HepG2 (cell line): ENCODE measurements at regions not wholly inside any gene's neighbourhood (a gene's known extent, or its start where the extent isn't known, plus 50 kb on each side); places are given as distances from the start of the nearest gene placed in this dataset.

ENCODE experiments used
- ATAC-seq: fragments of 200-7000 bp; cut with Tn5 transposase; 3 replicates; pipeline ENCODE4 v1.9.1; 2020; ENCODE audit warnings: mild to moderate bottlenecking, moderate library complexity
- BruUV-seq: library from RNA; stranded (reverse); fragments of 400-500 nt; replicated peaks from 2 replicates; lab custom pipeline; 2021; lab: Mats Ljungman, UMichigan
- CTCF ChIA-PET: fragments of 300-600 bp; formaldehyde crosslinking; extraction: SDS; loops from one replicate; lab custom pipeline; 2021; ENCODE audit warnings: low total read pairs, inconsistent platforms, low intra/inter-chr PET ratio; lab: Yijun Ruan, JAX
- POLR2A ChIA-PET: fragments of 350-600 bp; sonication (Branson Sonifier 250); formaldehyde crosslinking; loops from one replicate; lab custom pipeline; 2020; ENCODE audit warnings: antibody characterized with exemption, inconsistent platforms; lab: Yijun Ruan, JAX
- DNase-seq: peaks from one replicate; pipeline ENCODE4 v3.0.0-alpha.2; 2015; ENCODE audit warnings: low spot score
- FAIRE-seq: peaks from 3 replicates; lab custom pipeline; 2011; peaks lifted over from hg19 to GRCh38; lab: Jason Lieb, UNC
- H2AFZ ChIP-seq: one replicate; pipeline ENCODE4 v1.6.1; 2011; ENCODE audit warnings: low read length, inconsistent platforms
- H3K27ac ChIP-seq: fragments of 300-600 bp; 3 replicates; pipeline ENCODE4 v1.8.0; 2011; ENCODE audit warnings: mixed run types, mild to moderate bottlenecking, mixed read lengths, low read length, inconsistent platforms; ENCODE audit not compliant: insufficient read depth; ENCODE audit errors: extremely low read length
- H3K27me3 ChIP-seq, 2 experiments: fragments of 200-600 bp in 1 of 2; 2 replicates in 1 of 2; 3 replicates in 1 of 2; pipeline versions ENCODE4 v1.6.0 to v1.8.0; 2011; ENCODE audit warnings: low read length in 2 of 2, mild to moderate bottlenecking in 2 of 2, moderate library complexity in 2 of 2, inconsistent platforms in 1 of 2; ENCODE audit not compliant: insufficient read depth in 2 of 2, control insufficient read depth in 1 of 2
- H3K36me3 ChIP-seq, 2 experiments: fragments of 200-600 bp in 1 of 2; replicated peaks in 1 of 2; 2 replicates in 1 of 2; 3 replicates in 1 of 2; pipeline versions ENCODE4 v1.5.1 to v1.8.0; 2011; ENCODE audit warnings: low read length in 2 of 2, inconsistent platforms in 1 of 2; ENCODE audit not compliant: insufficient read depth in 2 of 2, control insufficient read depth in 1 of 2
- H3K4me1 ChIP-seq: 2 replicates; pipeline ENCODE4 v1.5.1; 2012; ENCODE audit warnings: low read length, inconsistent platforms; ENCODE audit not compliant: insufficient read depth
- H3K4me2 ChIP-seq: 2 replicates; pipeline ENCODE4 v1.6.0; 2011; ENCODE audit warnings: low read depth, low read length, inconsistent platforms
- H3K4me3 ChIP-seq, 3 experiments: fragments of 200-600 bp in 1 of 3; sonication (generic), shearing (Covaris generic) in 1 of 3; replicated peaks in 1 of 3; 2 replicates each; pipeline ENCODE4 v1.5.1; 2011 to 2016; ENCODE audit warnings: low read length in 3 of 3, inconsistent platforms in 2 of 3, low read depth in 2 of 3, mild to moderate bottlenecking in 2 of 3, control low read depth in 1 of 3, mixed read lengths in 1 of 3; ENCODE audit not compliant: insufficient read depth in 1 of 3
- H3K79me2 ChIP-seq: one replicate; pipeline ENCODE4 v1.6.1; 2011; ENCODE audit warnings: low read length, inconsistent platforms; ENCODE audit not compliant: insufficient read depth
- H3K9ac ChIP-seq: 2 replicates; pipeline ENCODE4 v1.6.0; 2011; ENCODE audit warnings: mild to moderate bottlenecking, low read depth, low read length, inconsistent platforms; ENCODE audit not compliant: insufficient read depth
- H3K9me3 ChIP-seq: 2 replicates; pipeline ENCODE4 v1.5.1; 2012; ENCODE audit warnings: mild to moderate bottlenecking, low read length
- H4K20me1 ChIP-seq: 2 replicates; pipeline ENCODE4 v1.6.0; 2011; ENCODE audit warnings: inconsistent platforms, mild to moderate bottlenecking, low read length, moderate library complexity; ENCODE audit not compliant: insufficient read depth
- ARHGAP35 ChIP-seq: sonication (generic); formaldehyde crosslinking; IDR thresholded peaks from 2 replicates; pipeline ENCODE4 v1.9.0; 2022; ENCODE audit warnings: mild to moderate bottlenecking, inconsistent platforms, moderate library complexity, missing genetic modification reagents, borderline replicate concordance
- CBX5 ChIP-seq: sonication (generic); formaldehyde crosslinking; IDR thresholded peaks from 2 replicates; pipeline ENCODE4 v1.4.0; 2020; ENCODE audit warnings: missing genetic modification reagents, borderline replicate concordance
- CHCHD3 ChIP-seq: sonication (generic); formaldehyde crosslinking; IDR thresholded peaks from 2 replicates; pipeline ENCODE4 v1.8.0; 2022; ENCODE audit warnings: mild to moderate bottlenecking, missing genetic modification reagents, moderate library complexity
- FOSL1 ChIP-seq: sonication (generic); formaldehyde crosslinking; IDR thresholded peaks from 2 replicates; pipeline ENCODE4 v1.9.0; 2021; ENCODE audit warnings: missing genetic modification reagents, borderline replicate concordance
- FOXM1 ChIP-seq: sonication (generic); formaldehyde crosslinking; IDR thresholded peaks from 2 replicates; pipeline ENCODE4 v1.5.0; 2020; ENCODE audit warnings: missing genetic modification reagents
- HCFC1 ChIP-seq: fragments of 150-350 bp; IDR thresholded peaks from 2 replicates; pipeline ENCODE4 v1.6.1; 2014; ENCODE audit warnings: low read depth, low read length
- KLF12 ChIP-seq: sonication (generic); formaldehyde crosslinking; IDR thresholded peaks from 2 replicates; pipeline ENCODE4 v1.4.0; 2020; ENCODE audit warnings: missing genetic modification reagents, borderline replicate concordance
- TFAP4 ChIP-seq: sonication (generic); IDR thresholded peaks from 2 replicates; pipeline ENCODE4 v1.6.1; 2016; ENCODE audit warnings: low read depth, borderline replicate concordance
- ZMAT3 ChIP-seq: sonication (generic); formaldehyde crosslinking; conservative IDR thresholded peaks from 2 replicates; pipeline ENCODE4 v1.7.0; 2021; ENCODE audit warnings: missing genetic modification reagents
- ZNF180 ChIP-seq: sonication (generic); formaldehyde crosslinking; IDR thresholded peaks from 2 replicates; pipeline ENCODE4 v1.4.0; 2020; ENCODE audit warnings: low read depth, missing genetic modification reagents, borderline replicate concordance
- ZNF597 ChIP-seq: sonication (generic); formaldehyde crosslinking; IDR thresholded peaks from 2 replicates; pipeline ENCODE4 v1.5.0; 2020; ENCODE audit warnings: missing genetic modification reagents
- ZNF691 ChIP-seq: sonication (generic); formaldehyde crosslinking; IDR thresholded peaks from 2 replicates; pipeline ENCODE4 v1.4.0; 2020; ENCODE audit warnings: missing genetic modification reagents, low read depth, mild to moderate bottlenecking, borderline replicate concordance
- WGBS: methylation state at CpG from one replicate; pipeline ENCODE4 v1.1.6; 2017; ENCODE audit warnings: low lambda C conversion rate; 5-methylcytosine and 5-hydroxymethylcytosine counted together
- in situ Hi-C: cut with HindIII; loops from 2 replicates; pipeline ENCODE4 v1.10.0; 2017; ENCODE audit warnings: low pct_unique_long_range_greater_than_20kb; ENCODE audit not compliant: extremely low pct_ligation_motif_present
- intact Hi-C: fragments of 100-400 bp; cut with micrococcal nuclease; formaldehyde crosslinking; loops from one replicate; pipeline ENCODE4 v1.10.0; 2022; ENCODE audit not compliant: unreplicated experiment
- TF ChIP-seq, protein P1 (sequence below): sonication (generic); formaldehyde crosslinking; IDR thresholded peaks from 2 replicates; pipeline ENCODE4 v1.8.1; 2022; ENCODE audit warnings: mild to moderate bottlenecking, missing genetic modification reagents
- TF ChIP-seq, protein P2 (sequence below): sonication (generic); formaldehyde crosslinking; conservative IDR thresholded peaks from 2 replicates; pipeline ENCODE4 v1.5.0; 2020; ENCODE audit warnings: missing genetic modification reagents

DNA sequence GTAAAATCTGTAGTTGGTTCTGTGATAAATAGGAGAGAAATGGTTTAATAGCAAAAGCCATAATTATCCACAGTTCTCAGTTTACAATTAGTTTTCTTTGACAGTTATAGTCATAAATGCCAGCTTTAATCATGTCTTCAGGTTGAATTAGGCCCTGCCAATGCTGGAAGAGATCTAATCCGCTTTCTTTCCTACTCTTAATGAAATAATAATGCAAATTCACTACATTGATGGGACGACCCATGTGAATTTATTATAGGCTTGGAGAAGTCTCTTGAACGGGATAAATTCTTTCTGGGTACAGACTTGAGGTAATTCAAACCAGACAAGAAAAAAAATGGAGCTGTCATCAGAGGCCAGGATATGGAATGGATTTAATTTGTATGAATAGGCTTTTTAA is 950.4 kb downstream of the EFNA5 start:
- Histone ChIP-seq H4K20me1 (no peaks in the 10 kb centered on the region), H3K79me2 (no peaks in the 10 kb centered on the region), H3K36me3 (no peaks in the 10 kb centered on the region), H3K4me1 (no peaks in the 10 kb centered on the region), H3K4me3 (no peak overlapping the region), H3K9ac (no peak overlapping the region), H3K4me2 (no peak overlapping the region), H2AFZ (no peak overlapping the region), H3K27ac (no peak overlapping the region), H3K9me3 (no peaks in the 10 kb centered on the region), H3K27me3 (no peaks in the 10 kb centered on the region)
- ATAC-seq, result no peak
- no peak for TF ChIP-seq CBX5 (CRISPR knock-in tag)
- in situ Hi-C loops (no loop called here), intact Hi-C loops (no loop called here)
- WGBS, result 4% methylated on average over 3 of the region's 3 CpGs
- ChIA-PET CTCF (no interaction called here), POLR2A (no interaction called here)
- DNase-seq, result no peak
- no peak for FAIRE-seq
- no TSS peak for BruUV-seq

GRCh38 chr5:106699796-106700195 is 970.9 kb downstream of the EFNA5 start:
- ATAC-seq (no peak), FAIRE-seq (no peak), DNase-seq (no peak)
- Histone ChIP-seq H3K27me3 (no peaks in the 10 kb centered on the region), H3K9me3 (no peaks in the 10 kb centered on the region), H3K4me3 (no peak overlapping the region), H3K4me1 (no peaks in the 10 kb centered on the region), H3K27ac (no peak overlapping the region), H3K9ac (no peak overlapping the region), H3K36me3 (no peaks in the 10 kb centered on the region), H2AFZ (no peak overlapping the region), H3K79me2 (no peaks in the 10 kb centered on the region), H4K20me1 (no peaks in the 10 kb centered on the region), H3K4me2 (no peak overlapping the region)
- ChIA-PET POLR2A (no interaction called here), CTCF (no interaction called here)
- BruUV-seq, result no TSS peak
- 3% methylated on average over 1 of the region's 1 CpG for WGBS
- intact Hi-C loops (no loop called here), in situ Hi-C loops (no loop called here)
- no peak for TF ChIP-seq TFAP4
- TF ChIP-seq ZNF691 (CRISPR knock-in tag), result no peak
- no peak for TF ChIP-seq ZMAT3 (CRISPR knock-in tag)
- TF ChIP-seq CHCHD3, result no peak
- TF ChIP-seq, protein P1, sequence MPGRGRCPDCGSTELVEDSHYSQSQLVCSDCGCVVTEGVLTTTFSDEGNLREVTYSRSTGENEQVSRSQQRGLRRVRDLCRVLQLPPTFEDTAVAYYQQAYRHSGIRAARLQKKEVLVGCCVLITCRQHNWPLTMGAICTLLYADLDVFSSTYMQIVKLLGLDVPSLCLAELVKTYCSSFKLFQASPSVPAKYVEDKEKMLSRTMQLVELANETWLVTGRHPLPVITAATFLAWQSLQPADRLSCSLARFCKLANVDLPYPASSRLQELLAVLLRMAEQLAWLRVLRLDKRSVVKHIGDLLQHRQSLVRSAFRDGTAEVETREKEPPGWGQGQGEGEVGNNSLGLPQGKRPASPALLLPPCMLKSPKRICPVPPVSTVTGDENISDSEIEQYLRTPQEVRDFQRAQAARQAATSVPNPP, result no peak
- no peak for TF ChIP-seq KLF12 (CRISPR knock-in tag)
- no peak for TF ChIP-seq FOSL1
- TF ChIP-seq ZNF597 (CRISPR knock-in tag), result no peak
- no peak for TF ChIP-seq FOXM1
- no peak for TF ChIP-seq ZNF180 (CRISPR knock-in tag)
- no peak for TF ChIP-seq ARHGAP35
- TF ChIP-seq, protein P2, sequence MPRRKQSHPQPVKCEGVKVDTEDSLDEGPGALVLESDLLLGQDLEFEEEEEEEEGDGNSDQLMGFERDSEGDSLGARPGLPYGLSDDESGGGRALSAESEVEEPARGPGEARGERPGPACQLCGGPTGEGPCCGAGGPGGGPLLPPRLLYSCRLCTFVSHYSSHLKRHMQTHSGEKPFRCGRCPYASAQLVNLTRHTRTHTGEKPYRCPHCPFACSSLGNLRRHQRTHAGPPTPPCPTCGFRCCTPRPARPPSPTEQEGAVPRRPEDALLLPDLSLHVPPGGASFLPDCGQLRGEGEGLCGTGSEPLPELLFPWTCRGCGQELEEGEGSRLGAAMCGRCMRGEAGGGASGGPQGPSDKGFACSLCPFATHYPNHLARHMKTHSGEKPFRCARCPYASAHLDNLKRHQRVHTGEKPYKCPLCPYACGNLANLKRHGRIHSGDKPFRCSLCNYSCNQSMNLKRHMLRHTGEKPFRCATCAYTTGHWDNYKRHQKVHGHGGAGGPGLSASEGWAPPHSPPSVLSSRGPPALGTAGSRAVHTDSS, result no peak
- TF ChIP-seq HCFC1, result no peak
